WTC11 (cell line): ENCODE measurements at regions not wholly inside any gene's neighbourhood (a gene's known extent, or its start where the extent isn't known, plus 50 kb on each side); places are given as distances from the start of the nearest gene placed in this dataset.

Experiments
- ATAC-seq: fragments of 200-7000 bp; cut with Tn5 transposase; 2 replicates; pipeline ENCODE4 v1.10.0; 2021; ENCODE audit warnings: mild to moderate bottlenecking, moderate library complexity
- CTCF ChIA-PET: fragments of 300-600 bp; sonication (Branson Sonifier 250); formaldehyde crosslinking; loops from one replicate; lab custom pipeline; 2021; ENCODE audit warnings: antibody characterized with exemption; lab: Charles Lee
- POLR2A ChIA-PET: fragments of 350-600 bp; sonication (Branson Sonifier 250); formaldehyde crosslinking; loops from one replicate; lab custom pipeline; 2021; ENCODE audit warnings: antibody characterized with exemption; lab: Charles Lee
- DNase-seq: peaks from one replicate; pipeline ENCODE4 v3.0.0; 2021; ENCODE audit warnings: low spot score
- H3K27ac Mint-ChIP-seq: 2 replicates; pipeline ENCODE4 v1.8.0; 2021; ENCODE audit warnings: mixed read lengths
- H3K27me3 Mint-ChIP-seq: 2 replicates; pipeline ENCODE4 v1.8.0; 2021; ENCODE audit warnings: low read depth, mild to moderate bottlenecking, moderate library complexity, mixed read lengths
- H3K36me3 Mint-ChIP-seq: 2 replicates; pipeline ENCODE4 v1.8.0; 2021; ENCODE audit warnings: mixed read lengths
- H3K4me1 Mint-ChIP-seq: 2 replicates; pipeline ENCODE4 v1.8.0; 2022; ENCODE audit warnings: mixed read lengths
- H3K4me3 Mint-ChIP-seq: 2 replicates; pipeline ENCODE4 v1.8.0; 2021; ENCODE audit warnings: mild to moderate bottlenecking, moderate library complexity, mixed read lengths
- H3K9me3 Mint-ChIP-seq: 2 replicates; pipeline ENCODE4 v1.8.0; 2021; ENCODE audit warnings: mixed read lengths
- CBFB ChIP-seq: sonication (generic); formaldehyde crosslinking; IDR thresholded peaks from 2 replicates; pipeline ENCODE4 v1.8.1; 2022; ENCODE audit warnings: mild to moderate bottlenecking, low read depth, missing genetic modification reagents
- FOXJ3 ChIP-seq: sonication (generic); formaldehyde crosslinking; IDR thresholded peaks from 2 replicates; pipeline ENCODE4 v1.9.0; 2021; ENCODE audit warnings: missing genetic modification reagents, mild to moderate bottlenecking, borderline replicate concordance
- JAZF1 ChIP-seq: fragments of 250-450 bp; sonication (Bioruptor Pico); IDR thresholded peaks from 2 replicates; pipeline ENCODE4 v1.9.0; 2021; ENCODE audit warnings: moderate library complexity, mild to moderate bottlenecking, inconsistent platforms
- RORB ChIP-seq: fragments of 250-450 bp; sonication (Bioruptor Pico); IDR thresholded peaks from 2 replicates; pipeline ENCODE4 v1.9.0; 2021; ENCODE audit warnings: mild to moderate bottlenecking
- SMAD3 ChIP-seq: sonication (generic); formaldehyde crosslinking; IDR thresholded peaks from 2 replicates; pipeline ENCODE4 v1.8.0; 2022; ENCODE audit warnings: missing genetic modification reagents, mild to moderate bottlenecking, borderline replicate concordance
- ZNF219 ChIP-seq: sonication (generic); formaldehyde crosslinking; IDR thresholded peaks from 2 replicates; pipeline ENCODE4 v1.8.0; 2023; ENCODE audit warnings: missing genetic modification reagents, mild to moderate bottlenecking, borderline replicate concordance
- TF ChIP-seq, protein P1 (sequence below): sonication (generic); formaldehyde crosslinking; IDR thresholded peaks from 2 replicates; pipeline ENCODE4 v1.8.1; 2023; ENCODE audit warnings: mild to moderate bottlenecking, missing genetic modification reagents, borderline replicate concordance
- TF ChIP-seq, protein P2 (sequence below): fragments of 250-450 bp; sonication (Bioruptor Pico); IDR thresholded peaks from 2 replicates; pipeline ENCODE4 v1.9.0; 2021; ENCODE audit warnings: mild to moderate bottlenecking, borderline replicate concordance
- TF ChIP-seq, protein P3 (sequence below): fragments of 250-450 bp; sonication (Bioruptor Pico); IDR thresholded peaks from 2 replicates; pipeline ENCODE4 v1.9.0; 2021; ENCODE audit warnings: mild to moderate bottlenecking
- TF ChIP-seq, protein P4 (sequence below): fragments of 250-450 bp; sonication (Bioruptor Pico); IDR thresholded peaks from 2 replicates; pipeline ENCODE4 v1.9.0; 2021; ENCODE audit warnings: mild to moderate bottlenecking
- TF ChIP-seq, protein P5 (sequence below): sonication (generic); formaldehyde crosslinking; IDR thresholded peaks from 2 replicates; pipeline ENCODE4 v1.8.1; 2022; ENCODE audit warnings: mild to moderate bottlenecking, moderate library complexity, missing genetic modification reagents

DNA sequence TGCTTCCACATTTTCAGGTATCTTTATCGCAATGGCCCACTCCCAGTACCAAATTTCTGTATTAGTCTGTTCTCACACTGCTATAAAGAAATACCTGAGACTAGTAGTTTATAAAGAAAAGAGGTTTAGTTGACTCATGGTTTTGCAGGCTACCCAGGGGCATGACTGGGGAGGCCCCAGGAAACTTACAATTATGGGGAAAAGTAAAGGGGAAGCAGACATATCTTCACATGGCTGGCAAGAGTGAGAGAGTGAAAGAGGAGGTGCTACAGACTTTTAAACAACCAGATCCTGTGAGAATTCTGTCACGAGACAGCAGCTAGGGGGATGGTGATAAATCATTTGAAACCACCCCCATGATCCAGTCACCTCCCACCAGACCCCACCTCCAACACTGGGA lies 238.2 kb upstream of the DMAC1 start:
- no peak for DNase-seq
- ChIA-PET POLR2A (no interaction called here), CTCF (no interaction called here)
- Mint-ChIP-seq H3K36me3 (peaks cover 49% of the 10 kb centered on the region), H3K4me3 (no peak overlapping the region), H3K27me3 (peaks cover 6% of the 10 kb centered on the region), H3K4me1 (no peaks in the 10 kb centered on the region)
- no peak for ATAC-seq
- TF ChIP-seq, protein P1, sequence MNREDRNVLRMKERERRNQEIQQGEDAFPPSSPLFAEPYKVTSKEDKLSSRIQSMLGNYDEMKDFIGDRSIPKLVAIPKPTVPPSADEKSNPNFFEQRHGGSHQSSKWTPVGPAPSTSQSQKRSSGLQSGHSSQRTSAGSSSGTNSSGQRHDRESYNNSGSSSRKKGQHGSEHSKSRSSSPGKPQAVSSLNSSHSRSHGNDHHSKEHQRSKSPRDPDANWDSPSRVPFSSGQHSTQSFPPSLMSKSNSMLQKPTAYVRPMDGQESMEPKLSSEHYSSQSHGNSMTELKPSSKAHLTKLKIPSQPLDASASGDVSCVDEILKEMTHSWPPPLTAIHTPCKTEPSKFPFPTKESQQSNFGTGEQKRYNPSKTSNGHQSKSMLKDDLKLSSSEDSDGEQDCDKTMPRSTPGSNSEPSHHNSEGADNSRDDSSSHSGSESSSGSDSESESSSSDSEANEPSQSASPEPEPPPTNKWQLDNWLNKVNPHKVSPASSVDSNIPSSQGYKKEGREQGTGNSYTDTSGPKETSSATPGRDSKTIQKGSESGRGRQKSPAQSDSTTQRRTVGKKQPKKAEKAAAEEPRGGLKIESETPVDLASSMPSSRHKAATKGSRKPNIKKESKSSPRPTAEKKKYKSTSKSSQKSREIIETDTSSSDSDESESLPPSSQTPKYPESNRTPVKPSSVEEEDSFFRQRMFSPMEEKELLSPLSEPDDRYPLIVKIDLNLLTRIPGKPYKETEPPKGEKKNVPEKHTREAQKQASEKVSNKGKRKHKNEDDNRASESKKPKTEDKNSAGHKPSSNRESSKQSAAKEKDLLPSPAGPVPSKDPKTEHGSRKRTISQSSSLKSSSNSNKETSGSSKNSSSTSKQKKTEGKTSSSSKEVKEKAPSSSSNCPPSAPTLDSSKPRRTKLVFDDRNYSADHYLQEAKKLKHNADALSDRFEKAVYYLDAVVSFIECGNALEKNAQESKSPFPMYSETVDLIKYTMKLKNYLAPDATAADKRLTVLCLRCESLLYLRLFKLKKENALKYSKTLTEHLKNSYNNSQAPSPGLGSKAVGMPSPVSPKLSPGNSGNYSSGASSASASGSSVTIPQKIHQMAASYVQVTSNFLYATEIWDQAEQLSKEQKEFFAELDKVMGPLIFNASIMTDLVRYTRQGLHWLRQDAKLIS, result no peak
- TF ChIP-seq JAZF1 (CRISPR knock-in tag) (no peak), RORB (CRISPR knock-in tag) (no peak), SMAD3 (CRISPR knock-in tag) (no peak)
- TF ChIP-seq, protein P2, sequence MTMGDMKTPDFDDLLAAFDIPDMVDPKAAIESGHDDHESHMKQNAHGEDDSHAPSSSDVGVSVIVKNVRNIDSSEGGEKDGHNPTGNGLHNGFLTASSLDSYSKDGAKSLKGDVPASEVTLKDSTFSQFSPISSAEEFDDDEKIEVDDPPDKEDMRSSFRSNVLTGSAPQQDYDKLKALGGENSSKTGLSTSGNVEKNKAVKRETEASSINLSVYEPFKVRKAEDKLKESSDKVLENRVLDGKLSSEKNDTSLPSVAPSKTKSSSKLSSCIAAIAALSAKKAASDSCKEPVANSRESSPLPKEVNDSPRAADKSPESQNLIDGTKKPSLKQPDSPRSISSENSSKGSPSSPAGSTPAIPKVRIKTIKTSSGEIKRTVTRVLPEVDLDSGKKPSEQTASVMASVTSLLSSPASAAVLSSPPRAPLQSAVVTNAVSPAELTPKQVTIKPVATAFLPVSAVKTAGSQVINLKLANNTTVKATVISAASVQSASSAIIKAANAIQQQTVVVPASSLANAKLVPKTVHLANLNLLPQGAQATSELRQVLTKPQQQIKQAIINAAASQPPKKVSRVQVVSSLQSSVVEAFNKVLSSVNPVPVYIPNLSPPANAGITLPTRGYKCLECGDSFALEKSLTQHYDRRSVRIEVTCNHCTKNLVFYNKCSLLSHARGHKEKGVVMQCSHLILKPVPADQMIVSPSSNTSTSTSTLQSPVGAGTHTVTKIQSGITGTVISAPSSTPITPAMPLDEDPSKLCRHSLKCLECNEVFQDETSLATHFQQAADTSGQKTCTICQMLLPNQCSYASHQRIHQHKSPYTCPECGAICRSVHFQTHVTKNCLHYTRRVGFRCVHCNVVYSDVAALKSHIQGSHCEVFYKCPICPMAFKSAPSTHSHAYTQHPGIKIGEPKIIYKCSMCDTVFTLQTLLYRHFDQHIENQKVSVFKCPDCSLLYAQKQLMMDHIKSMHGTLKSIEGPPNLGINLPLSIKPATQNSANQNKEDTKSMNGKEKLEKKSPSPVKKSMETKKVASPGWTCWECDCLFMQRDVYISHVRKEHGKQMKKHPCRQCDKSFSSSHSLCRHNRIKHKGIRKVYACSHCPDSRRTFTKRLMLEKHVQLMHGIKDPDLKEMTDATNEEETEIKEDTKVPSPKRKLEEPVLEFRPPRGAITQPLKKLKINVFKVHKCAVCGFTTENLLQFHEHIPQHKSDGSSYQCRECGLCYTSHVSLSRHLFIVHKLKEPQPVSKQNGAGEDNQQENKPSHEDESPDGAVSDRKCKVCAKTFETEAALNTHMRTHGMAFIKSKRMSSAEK (CRISPR knock-in tag), result no peak
- TF ChIP-seq, protein P3, sequence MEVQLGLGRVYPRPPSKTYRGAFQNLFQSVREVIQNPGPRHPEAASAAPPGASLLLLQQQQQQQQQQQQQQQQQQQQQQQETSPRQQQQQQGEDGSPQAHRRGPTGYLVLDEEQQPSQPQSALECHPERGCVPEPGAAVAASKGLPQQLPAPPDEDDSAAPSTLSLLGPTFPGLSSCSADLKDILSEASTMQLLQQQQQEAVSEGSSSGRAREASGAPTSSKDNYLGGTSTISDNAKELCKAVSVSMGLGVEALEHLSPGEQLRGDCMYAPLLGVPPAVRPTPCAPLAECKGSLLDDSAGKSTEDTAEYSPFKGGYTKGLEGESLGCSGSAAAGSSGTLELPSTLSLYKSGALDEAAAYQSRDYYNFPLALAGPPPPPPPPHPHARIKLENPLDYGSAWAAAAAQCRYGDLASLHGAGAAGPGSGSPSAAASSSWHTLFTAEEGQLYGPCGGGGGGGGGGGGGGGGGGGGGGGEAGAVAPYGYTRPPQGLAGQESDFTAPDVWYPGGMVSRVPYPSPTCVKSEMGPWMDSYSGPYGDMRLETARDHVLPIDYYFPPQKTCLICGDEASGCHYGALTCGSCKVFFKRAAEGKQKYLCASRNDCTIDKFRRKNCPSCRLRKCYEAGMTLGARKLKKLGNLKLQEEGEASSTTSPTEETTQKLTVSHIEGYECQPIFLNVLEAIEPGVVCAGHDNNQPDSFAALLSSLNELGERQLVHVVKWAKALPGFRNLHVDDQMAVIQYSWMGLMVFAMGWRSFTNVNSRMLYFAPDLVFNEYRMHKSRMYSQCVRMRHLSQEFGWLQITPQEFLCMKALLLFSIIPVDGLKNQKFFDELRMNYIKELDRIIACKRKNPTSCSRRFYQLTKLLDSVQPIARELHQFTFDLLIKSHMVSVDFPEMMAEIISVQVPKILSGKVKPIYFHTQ (CRISPR knock-in tag), result no peak
- TF ChIP-seq, all 79 proteins: peak for 0
- Mint-ChIP-seq H3K27ac (no peak overlapping the region), H3K9me3 (peaks cover 65% of the 10 kb centered on the region)

DNA sequence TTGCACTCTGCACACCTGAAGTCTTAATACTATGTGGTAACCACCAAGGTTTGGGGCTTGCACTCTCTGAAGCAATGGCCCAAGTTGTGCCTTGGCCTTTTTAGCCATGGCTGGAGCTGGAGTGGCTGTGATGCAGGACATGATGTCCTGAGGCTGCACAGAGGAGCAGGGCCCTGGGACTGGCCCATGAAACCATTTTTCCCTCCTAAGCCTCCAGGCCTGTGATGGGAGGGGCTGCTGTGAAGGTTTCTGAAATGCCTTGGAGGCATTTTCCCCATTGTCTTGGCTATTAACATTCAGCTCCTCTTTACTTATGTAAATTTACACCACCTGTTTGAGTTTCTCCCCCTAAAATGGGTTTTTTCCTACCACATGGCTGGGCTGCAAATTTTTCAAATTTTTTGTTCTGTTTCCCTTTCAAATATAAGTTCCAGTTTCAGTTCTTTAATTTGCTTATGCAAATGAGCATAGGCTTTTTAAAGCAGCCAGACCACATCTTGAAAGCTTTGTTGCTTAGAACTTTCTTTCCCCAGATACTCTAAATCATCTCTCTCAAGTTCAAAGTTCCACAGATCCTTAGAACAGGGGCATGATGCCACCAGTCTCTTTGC lies 237.4 kb upstream of the DMAC1 start:
- H3K4me3 Mint-ChIP-seq, result no peak overlapping the region
- ChIA-PET CTCF (no interaction called here), POLR2A (no interaction called here)
- ATAC-seq (no peak), DNase-seq (no peak)
- H3K4me1 Mint-ChIP-seq, result no peaks in the 10 kb centered on the region
- H3K27ac Mint-ChIP-seq, result no peak overlapping the region
- peaks cover 61% of the 10 kb centered on the region for H3K9me3 Mint-ChIP-seq
- peaks cover 46% of the 10 kb centered on the region for H3K36me3 Mint-ChIP-seq
- H3K27me3 Mint-ChIP-seq, result peaks cover 6% of the 10 kb centered on the region
- TF ChIP-seq, protein P4, sequence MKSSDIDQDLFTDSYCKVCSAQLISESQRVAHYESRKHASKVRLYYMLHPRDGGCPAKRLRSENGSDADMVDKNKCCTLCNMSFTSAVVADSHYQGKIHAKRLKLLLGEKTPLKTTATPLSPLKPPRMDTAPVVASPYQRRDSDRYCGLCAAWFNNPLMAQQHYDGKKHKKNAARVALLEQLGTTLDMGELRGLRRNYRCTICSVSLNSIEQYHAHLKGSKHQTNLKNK (CRISPR knock-in tag), result no peak
- TF ChIP-seq CBFB, result no peak
- no peak for TF ChIP-seq ZNF219
- TF ChIP-seq, protein P5, sequence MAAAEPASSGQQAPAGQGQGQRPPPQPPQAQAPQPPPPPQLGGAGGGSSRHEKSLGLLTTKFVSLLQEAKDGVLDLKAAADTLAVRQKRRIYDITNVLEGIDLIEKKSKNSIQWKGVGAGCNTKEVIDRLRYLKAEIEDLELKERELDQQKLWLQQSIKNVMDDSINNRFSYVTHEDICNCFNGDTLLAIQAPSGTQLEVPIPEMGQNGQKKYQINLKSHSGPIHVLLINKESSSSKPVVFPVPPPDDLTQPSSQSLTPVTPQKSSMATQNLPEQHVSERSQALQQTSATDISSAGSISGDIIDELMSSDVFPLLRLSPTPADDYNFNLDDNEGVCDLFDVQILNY (CRISPR knock-in tag), result no peak
- TF ChIP-seq FOXJ3, result no peak
